Upper lobe of right lung (tissue), 1 donor: ENCODE measurements at regions not wholly inside any gene's neighbourhood (a gene's known extent, or its start where the extent isn't known, plus 50 kb on each side); places are given as distances from the start of the nearest gene placed in this dataset.

ENCODE experiments used
- ATAC-seq: fragments of 200-7000 bp; cut with Tn5 transposase; one replicate; pipeline ENCODE4 v1.9.1; 2020; ENCODE audit warnings: mild to moderate bottlenecking, moderate library complexity
- DNase-seq: peaks from one replicate; pipeline ENCODE4 v3.0.0-alpha.2; 2020
- H3K27ac ChIP-seq: fragments of 200-600 bp; one replicate; pipeline ENCODE4 v1.8.0; 2022
- H3K27me3 ChIP-seq: fragments of 200-600 bp; one replicate; pipeline ENCODE4 v1.8.0; 2022; ENCODE audit warnings: mild to moderate bottlenecking
- H3K36me3 ChIP-seq: fragments of 200-600 bp; one replicate; pipeline ENCODE4 v1.8.0; 2022
- H3K4me1 ChIP-seq: fragments of 200-600 bp; one replicate; pipeline ENCODE4 v1.8.0; 2022
- H3K4me3 ChIP-seq: fragments of 200-600 bp; one replicate; pipeline ENCODE4 v1.8.0; 2022; ENCODE audit warnings: mild to moderate bottlenecking
- H3K9me3 ChIP-seq: fragments of 200-600 bp; one replicate; pipeline ENCODE4 v1.8.0; 2022
- CTCF ChIP-seq: fragments of 200-600 bp; IDR thresholded peaks from one replicate; pipeline ENCODE4 v1.8.0; 2022; ENCODE audit warnings: antibody characterized with exemption
- intact Hi-C: fragments of 100-400 bp; cut with DNase I; formaldehyde crosslinking; loops from one replicate; pipeline ENCODE4 v1.11.0; 2022
- donor health status: DM: no; HTN: yes; CAD: no; lungs with severe emphysema.

- intact Hi-C loops = no loop called here
- no peaks in the 10 kb centered on the region for H3K27me3 ChIP-seq
- no peak for DNase-seq
- no peaks in the 10 kb centered on the region for H3K9me3 ChIP-seq
- no peak overlapping the region for H3K4me3 ChIP-seq
- H3K36me3 ChIP-seq = no peaks in the 10 kb centered on the region
- no peak overlapping the region for H3K27ac ChIP-seq
- TF ChIP-seq CTCF = no peak
- H3K4me1 ChIP-seq = peaks cover 12% of the 10 kb centered on the region
- ATAC-seq = no peak
These were observed 205.6 kb downstream of the ALDH8A1 start for GRCh38 chr6:134744301-134744700.

DNA sequence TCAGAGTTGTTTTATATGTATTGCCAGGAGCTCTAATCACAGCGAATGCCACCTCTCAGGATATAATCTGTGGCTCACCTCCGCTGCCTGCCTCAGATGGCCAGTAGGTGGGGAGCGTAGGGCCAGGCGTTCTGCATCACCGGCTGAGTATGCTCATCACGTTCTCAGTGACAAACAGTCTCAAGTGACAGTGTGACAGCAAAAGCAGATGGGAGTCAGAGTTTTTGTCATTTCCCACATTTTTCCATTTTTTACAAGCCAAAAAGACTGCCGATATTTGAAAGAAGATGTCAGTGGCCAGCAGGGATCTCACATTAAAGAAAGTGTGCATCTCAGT lies 208.7 kb downstream of the ALDH8A1 start:
- TF ChIP-seq CTCF = no peak
- H3K4me3 ChIP-seq = no peak overlapping the region
- no peaks in the 10 kb centered on the region for H3K9me3 ChIP-seq
- intact Hi-C loops = no loop called here
- H3K4me1 ChIP-seq = peaks cover 15% of the 10 kb centered on the region
- ATAC-seq = no peak
- DNase-seq = no peak
- H3K36me3 ChIP-seq = no peaks in the 10 kb centered on the region
- H3K27me3 ChIP-seq = no peaks in the 10 kb centered on the region
- no peak overlapping the region for H3K27ac ChIP-seq

DNA sequence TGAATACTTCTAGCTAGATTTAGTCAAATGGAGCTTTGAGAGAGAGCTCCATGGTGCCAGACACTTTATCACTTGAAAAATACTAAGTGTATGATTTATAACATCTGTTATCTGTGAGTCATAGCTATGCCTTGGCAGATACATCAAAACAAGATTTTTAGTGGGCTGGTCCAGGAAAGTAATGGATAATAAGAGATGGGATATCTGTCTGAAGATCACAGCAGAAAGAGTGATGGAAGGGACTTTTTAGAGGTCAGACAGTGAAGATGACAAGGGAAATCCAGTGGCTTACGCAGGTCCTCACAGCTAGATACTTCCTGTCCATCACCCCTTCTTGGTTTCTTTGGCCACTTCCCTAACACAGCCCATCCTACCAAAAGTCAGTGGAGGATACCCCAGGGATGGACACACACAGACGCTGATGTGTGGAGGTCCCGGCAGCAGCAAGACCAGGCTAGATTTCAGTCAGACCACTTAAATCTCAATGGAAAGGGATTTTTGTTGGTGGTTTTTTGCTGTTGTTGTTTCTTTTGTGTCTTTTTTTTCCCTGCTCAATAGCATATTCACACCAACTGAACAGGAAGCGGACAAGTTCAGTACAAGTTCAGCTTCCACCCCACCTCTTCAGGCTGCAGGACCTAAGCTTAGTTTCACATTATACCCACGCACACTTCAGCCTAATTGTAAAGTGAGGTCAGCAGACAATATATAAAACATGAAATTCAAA lies 209.3 kb downstream of the ALDH8A1 start:
- Histone ChIP-seq H3K36me3 (no peaks in the 10 kb centered on the region), H3K27me3 (no peaks in the 10 kb centered on the region), H3K4me3 (no peak overlapping the region), H3K4me1 (peaks cover 15% of the 10 kb centered on the region), H3K27ac (no peak overlapping the region), H3K9me3 (no peaks in the 10 kb centered on the region)
- ATAC-seq (no peak), DNase-seq (no peak)
- no peak for TF ChIP-seq CTCF
- intact Hi-C loops = no loop called here

DNA sequence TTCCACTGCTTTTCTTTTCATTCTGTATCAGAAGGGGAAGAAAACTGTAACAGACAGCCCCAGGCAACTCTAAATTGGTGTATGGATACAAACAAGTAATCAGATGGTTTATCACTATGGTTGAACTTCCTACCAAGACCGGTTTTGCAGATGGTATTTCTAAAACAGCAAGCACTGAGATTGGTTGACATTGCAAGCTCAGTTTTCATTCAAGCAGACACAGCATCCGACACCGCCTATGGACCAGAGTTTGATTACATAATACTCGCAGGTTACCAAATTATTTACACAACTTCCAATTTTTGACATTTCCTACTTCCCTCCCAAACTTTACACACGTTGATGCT lies 209.9 kb downstream of the ALDH8A1 start:
- H3K27ac ChIP-seq = no peak overlapping the region

GRCh38 chr6:134739299-134740026 lies 210.4 kb downstream of the ALDH8A1 start:
- ATAC-seq = no peak
- Histone ChIP-seq H3K27ac (no peak overlapping the region), H3K4me1 (peaks cover 15% of the 10 kb centered on the region), H3K27me3 (no peaks in the 10 kb centered on the region), H3K36me3 (no peaks in the 10 kb centered on the region), H3K9me3 (no peaks in the 10 kb centered on the region), H3K4me3 (no peak overlapping the region)
- no peak for DNase-seq
- intact Hi-C loops = no loop called here
- no peak for TF ChIP-seq CTCF

More for the DNA sequence above, 209.9 kb downstream of the ALDH8A1 start:
- ATAC-seq = no peak
- Histone ChIP-seq H3K36me3 (no peaks in the 10 kb centered on the region), H3K4me1 (peaks cover 15% of the 10 kb centered on the region), H3K9me3 (no peaks in the 10 kb centered on the region), H3K27me3 (no peaks in the 10 kb centered on the region), H3K4me3 (no peak overlapping the region)
- no peak for DNase-seq
- intact Hi-C loops = no loop called here
- no peak for TF ChIP-seq CTCF
